HG03095 (cell line): ENCODE measurements at regions not wholly inside any gene's neighbourhood (a gene's known extent, or its start where the extent isn't known, plus 50 kb on each side); places are given as distances from the start of the nearest gene placed in this dataset.
"Not testable (repeated sequence)": the region's sequence is repeated elsewhere in the genome, so short reads cannot be mapped to it uniquely, and the experiment has no call there.

Source experiments
- ATAC-seq: cut with Tn5 transposase; IDR thresholded peaks from one replicate; pipeline ENCODE4 v1.9.1; 2021; ENCODE audit warnings: moderate library complexity; ENCODE audit not compliant: unreplicated experiment

DNA sequence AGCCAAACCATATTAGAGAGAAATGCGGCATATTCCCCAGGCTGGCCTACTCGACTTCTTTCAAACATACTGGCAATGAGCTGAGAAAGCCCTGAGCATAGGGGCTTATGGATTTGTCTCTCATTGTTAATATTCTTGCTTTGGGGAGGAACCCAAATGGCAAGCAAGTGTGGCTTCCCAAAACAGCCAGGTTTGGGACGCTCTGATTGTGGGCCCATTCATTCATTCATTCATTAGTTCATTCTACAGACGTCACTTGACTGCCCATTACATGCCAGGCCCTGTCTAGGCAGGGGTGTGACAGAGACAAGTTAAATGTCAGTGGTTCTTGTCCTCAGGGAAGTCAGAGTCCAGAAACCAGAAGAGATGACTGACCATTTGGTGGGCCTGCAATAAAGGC is 77.4 kb upstream of the THBS1 start:
- ATAC-seq: no peak

GRCh38 chr15:39504808-39505207 is 76.1 kb upstream of the THBS1 start:
- ATAC-seq: no peak

- ATAC-seq: no peak
These were observed 74.7 kb upstream of the THBS1 start for GRCh38 chr15:39506146-39506545.

GRCh38 chr15:39508536-39508935 is 72.3 kb upstream of the THBS1 start:
- no peak for ATAC-seq

- no peak for ATAC-seq
These were observed 70.7 kb upstream of the THBS1 start for GRCh38 chr15:39510001-39510701.

DNA sequence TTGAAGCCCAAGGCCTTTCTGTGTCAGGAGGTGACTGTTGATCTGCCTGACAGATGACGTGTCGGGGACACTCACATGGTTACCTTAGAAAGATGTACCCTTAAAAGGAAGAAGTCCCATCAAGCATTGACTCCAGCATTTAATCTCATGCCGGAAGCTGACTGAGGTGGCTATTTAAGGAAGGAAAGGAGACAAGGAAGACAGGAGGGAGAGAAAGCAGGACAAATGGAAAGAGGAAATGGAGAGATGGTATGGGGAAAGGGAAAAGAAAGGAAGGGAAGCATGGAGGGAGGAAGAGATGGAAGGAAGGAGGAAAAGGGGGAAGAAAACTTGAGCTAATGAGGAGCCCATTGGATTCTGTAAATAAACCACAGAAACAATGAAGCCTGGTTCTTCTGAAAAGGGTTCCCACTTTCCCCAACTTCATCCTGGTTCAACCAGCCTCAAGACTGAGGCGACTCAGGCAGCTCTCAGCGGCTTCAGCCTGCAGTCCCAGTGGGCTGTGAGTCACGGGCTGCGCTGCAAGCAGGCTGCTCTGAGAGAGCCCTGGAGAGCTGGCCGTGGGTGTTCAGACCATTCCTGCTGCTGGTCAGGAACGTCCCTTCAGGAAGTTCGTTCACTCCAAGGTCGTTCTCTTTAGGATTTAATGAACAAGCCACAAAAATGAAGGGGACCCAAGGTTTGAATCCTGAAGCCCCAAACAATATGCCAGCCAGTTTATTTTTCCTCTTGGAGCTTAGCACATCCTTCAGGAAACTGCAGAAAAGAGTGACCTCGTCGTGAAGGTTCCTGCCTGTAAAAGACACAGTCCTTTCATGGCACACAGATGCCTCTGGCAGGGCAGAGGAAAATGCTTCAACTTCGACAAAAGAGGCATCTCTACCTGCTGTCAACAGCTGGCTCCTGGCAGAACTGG is 69.6 kb upstream of the THBS1 start:
- ATAC-seq: no peak

DNA sequence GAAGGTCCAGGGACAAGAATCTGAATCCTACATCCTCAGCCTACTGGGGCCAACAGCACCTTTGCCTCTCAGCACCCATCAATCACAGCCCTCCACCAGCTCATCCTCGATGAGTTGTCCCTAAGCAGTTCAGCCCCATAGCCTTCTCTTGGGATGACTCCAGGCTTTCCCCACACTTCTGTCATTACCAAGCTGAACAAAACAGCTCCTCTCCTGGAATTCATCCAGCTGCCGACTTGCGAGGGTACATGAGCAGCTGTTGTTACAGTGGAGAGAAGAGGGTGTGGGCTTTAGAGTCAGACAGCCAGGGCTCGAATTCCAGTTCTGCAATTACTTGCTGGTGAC is 69.0 kb upstream of the THBS1 start:
- ATAC-seq: no peak

- no peak for ATAC-seq
These were observed 68.2 kb upstream of the THBS1 start for GRCh38 chr15:39512643-39513042.

- no peak for ATAC-seq
These were observed 66.9 kb upstream of the THBS1 start for GRCh38 chr15:39513936-39514335.

GRCh38 chr15:39514933-39515332 is 65.9 kb upstream of the THBS1 start:
- ATAC-seq: no peak

- no peak for ATAC-seq
These were observed 65.1 kb upstream of the THBS1 start for GRCh38 chr15:39515765-39516164.

DNA sequence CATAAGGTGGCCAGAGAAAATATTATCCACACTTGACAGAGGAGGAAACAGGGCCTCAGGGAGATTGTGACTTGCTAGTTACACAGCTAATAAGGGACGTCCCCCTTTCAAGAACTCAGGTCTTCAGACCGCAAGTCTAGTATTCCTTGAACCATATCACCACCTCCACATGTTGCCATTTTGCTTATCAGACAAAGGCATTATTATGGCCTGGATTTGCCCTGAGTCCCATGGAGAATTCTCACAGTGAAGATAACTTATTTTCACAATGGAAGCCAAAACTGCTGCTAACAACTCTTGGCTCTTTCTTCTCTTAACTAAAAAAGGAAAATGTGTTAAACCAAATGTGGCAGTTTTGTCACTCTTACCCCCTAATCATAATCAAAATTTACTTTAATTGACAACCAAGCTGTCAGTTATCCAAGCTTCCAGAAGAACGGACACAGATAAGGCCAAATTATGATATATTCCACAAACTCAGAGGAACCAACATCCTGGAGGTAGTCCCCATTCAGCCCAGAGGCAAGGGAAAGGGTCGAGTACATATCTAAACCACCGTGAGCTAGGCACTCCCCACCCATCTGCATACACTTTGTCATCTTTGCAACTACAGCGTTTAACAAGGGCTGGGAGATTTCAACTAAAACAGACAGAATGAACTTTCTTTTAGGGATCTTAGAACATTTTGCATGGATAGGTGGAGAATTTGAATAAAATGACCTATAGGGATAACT is 63.6 kb upstream of the THBS1 start:
- no peak for ATAC-seq

DNA sequence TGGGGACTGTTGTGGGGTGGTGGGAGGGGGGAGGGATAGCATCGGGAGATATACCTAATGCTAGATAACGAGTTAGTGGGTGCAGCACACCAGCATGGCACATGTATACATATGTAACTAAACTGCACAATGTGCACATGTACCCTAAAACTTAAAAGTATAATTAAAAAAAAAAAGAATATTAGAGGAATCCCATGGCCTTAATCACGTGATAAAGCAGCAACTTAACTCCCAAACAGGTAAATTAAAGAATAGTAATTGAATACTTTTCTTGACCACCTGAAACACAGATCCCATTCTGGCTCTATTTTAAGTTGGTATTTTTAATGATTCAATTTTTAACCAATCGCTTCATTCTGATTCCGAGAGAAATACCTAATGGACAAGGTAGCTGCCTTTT is 56.9 kb upstream of the THBS1 start:
- not testable (repeated sequence) for ATAC-seq

DNA sequence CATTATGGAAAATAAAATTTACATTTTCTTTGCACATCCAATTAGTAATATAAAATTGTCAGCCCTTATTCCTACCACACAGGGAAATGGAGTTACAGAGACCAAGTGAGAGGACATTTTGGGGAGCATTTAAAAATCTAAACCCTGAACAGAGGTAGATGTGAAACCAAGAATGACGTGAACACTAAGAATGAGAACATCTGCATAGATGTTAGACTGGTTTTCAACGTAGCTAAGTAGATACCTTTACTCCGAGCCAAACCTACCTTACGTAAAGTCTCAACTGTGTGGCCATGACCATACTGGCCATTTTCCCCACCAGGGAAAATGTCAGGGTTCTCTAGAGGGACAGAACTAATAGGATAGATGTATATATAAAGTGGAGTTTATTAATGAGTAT is 51.4 kb upstream of the THBS1 start:
- ATAC-seq: no peak

- no peak for ATAC-seq
These were observed 50.2 kb upstream of the THBS1 start for GRCh38 chr15:39530480-39531342.
